ENCODE measurements at regions not wholly inside any gene's neighbourhood (a gene's known extent, or its start where the extent isn't known, plus 50 kb on each side); places are given as distances from the start of the nearest gene placed in this dataset.

- TF ChIP-seq, protein P1, sequence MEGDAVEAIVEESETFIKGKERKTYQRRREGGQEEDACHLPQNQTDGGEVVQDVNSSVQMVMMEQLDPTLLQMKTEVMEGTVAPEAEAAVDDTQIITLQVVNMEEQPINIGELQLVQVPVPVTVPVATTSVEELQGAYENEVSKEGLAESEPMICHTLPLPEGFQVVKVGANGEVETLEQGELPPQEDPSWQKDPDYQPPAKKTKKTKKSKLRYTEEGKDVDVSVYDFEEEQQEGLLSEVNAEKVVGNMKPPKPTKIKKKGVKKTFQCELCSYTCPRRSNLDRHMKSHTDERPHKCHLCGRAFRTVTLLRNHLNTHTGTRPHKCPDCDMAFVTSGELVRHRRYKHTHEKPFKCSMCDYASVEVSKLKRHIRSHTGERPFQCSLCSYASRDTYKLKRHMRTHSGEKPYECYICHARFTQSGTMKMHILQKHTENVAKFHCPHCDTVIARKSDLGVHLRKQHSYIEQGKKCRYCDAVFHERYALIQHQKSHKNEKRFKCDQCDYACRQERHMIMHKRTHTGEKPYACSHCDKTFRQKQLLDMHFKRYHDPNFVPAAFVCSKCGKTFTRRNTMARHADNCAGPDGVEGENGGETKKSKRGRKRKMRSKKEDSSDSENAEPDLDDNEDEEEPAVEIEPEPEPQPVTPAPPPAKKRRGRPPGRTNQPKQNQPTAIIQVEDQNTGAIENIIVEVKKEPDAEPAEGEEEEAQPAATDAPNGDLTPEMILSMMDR (IDR thresholded peaks at IDR 0.05 in 4 of 5, conservative IDR thresholded peaks at IDR 0.05 in 1 of 5): no peak
- no peak for TF ChIP-seq POLR2A (IDR thresholded peaks at IDR 0.05)
Observed at GRCh38 chr4:135274416-135274815, 1072.8 kb upstream of the PABPC4L start.

Data from gastrocnemius medialis (tissue), 4 donors.